HG02763 (cell line): ENCODE measurements at regions not wholly inside any gene's neighbourhood (a gene's known extent, or its start where the extent isn't known, plus 50 kb on each side); places are given as distances from the start of the nearest gene placed in this dataset.

Experiments
- ATAC-seq: cut with Tn5 transposase; IDR thresholded peaks from one replicate; pipeline ENCODE4 v1.9.1; 2021; ENCODE audit warnings: mild to moderate bottlenecking, moderate library complexity; ENCODE audit not compliant: unreplicated experiment

- no peak for ATAC-seq
These were observed 183.4 kb downstream of the RFC3 start for GRCh38 chr13:34001389-34001788.

- ATAC-seq: no peak
These were observed 184.2 kb downstream of the RFC3 start for GRCh38 chr13:34002141-34002540.

- ATAC-seq: no peak
These were observed 185.0 kb downstream of the RFC3 start for GRCh38 chr13:34002924-34003323.

DNA sequence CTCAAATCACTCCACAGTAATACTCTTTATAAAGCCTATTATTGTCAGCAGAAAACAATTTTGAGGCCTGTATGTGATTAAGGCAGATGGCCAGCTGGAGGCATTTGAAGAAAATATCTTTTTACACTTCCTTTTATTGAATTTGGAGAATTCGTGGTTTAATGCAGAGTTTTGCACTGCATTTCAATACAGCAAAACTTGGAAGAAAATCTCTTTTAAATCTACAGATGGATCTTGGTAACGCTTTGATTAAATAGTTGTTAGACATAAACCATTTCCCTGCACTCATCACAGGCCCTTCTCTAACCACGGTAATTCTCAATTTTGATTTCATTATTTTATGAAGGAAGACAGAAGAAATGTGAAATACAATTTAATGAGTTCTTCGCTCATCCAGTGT lies 185.7 kb downstream of the RFC3 start:
- ATAC-seq: no peak

- ATAC-seq: no peak
These were observed 186.7 kb downstream of the RFC3 start for GRCh38 chr13:34004676-34005075.

GRCh38 chr13:34006011-34006410 lies 188.1 kb downstream of the RFC3 start:
- no peak for ATAC-seq

DNA sequence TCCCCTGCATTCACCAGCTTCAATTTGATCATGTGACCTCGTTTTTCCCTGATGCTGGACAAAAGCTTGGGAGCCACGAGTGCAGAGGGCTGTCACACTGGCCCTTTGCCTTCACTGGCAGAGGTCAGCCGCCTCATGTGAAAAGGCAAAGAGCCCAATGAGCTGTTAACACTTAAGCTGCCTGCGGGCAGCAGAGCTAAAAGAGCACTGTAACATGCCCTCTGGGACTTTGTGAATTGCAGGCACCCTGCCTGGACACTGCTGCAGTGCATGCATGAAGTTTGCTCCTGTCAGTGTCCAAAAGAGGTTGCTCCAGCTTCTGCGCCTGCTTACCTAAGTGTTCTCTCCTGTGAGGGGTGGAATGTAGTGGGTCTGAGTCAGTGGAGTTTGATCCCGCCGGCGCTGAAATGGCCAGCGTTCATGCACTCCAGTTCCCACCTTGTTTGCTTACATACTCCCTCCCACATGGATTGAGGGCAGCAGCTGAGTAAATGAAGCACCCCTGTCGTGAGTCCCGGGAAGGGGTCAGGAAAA lies 193.7 kb downstream of the RFC3 start:
- no peak for ATAC-seq

- no peak for ATAC-seq
These were observed 194.4 kb downstream of the RFC3 start for GRCh38 chr13:34012382-34012781.

DNA sequence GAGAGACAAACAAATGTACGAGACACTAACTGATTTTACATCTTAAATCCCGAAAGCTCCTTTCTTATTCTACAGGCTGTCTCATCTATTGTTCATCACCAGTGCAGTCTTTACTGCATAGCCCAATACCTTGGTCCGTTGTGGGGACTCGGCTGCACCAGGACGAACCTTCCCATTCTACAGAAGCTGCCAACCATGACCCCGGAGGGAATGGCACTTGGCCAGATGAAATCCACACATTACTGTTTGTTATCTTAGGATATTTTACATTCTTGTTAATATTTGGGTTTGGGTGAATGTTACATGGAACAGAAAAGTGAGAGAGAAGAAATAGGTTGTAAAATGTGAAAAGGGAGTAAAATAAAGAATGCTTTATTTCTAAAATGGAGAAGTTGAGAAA lies 195.1 kb downstream of the RFC3 start:
- no peak for ATAC-seq

GRCh38 chr13:34017231-34017630 lies 199.3 kb downstream of the RFC3 start:
- no peak for ATAC-seq

- no peak for ATAC-seq
These were observed 201.9 kb downstream of the RFC3 start for GRCh38 chr13:34019870-34020269.

DNA sequence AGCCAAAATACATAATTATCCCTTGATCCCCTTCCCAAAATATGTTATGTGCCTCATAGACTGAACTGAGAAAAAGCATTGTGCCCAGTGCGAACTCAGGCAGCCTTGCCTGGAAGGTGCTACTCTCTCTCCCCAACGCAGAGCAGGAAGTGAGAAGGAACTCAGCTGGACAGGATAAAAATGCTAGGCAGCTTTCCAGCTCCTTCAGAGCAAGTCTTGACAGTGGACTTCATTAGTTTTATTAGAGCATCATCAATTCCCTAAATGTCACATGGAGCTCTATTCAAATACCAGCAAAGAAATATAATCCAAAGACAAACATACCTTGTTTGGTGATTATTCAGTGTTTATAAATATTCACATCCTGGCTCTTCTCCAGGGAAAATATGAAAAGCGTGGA lies 202.4 kb downstream of the RFC3 start:
- no peak for ATAC-seq

- no peak for ATAC-seq
These were observed 203.7 kb downstream of the RFC3 start for GRCh38 chr13:34021619-34022018.

DNA sequence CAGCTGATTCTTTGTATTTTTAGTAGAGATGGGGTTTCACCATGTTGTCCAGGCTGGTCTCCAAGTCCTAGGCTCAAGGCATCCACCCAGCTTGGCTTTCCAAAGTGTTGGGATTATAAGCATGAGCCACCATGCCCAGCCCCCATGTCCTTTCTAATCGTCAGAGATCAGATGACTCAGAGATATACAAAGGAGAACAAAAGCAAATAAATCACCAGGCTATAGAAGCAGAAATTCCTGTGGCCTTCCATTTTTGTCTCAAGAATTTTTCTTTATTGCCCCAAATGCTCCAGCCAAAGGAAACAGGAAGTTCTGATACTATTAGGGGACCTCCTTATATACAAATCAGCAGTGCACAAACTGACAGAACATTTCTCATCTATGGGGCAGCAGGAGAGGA lies 207.8 kb downstream of the RFC3 start:
- ATAC-seq: no peak

DNA sequence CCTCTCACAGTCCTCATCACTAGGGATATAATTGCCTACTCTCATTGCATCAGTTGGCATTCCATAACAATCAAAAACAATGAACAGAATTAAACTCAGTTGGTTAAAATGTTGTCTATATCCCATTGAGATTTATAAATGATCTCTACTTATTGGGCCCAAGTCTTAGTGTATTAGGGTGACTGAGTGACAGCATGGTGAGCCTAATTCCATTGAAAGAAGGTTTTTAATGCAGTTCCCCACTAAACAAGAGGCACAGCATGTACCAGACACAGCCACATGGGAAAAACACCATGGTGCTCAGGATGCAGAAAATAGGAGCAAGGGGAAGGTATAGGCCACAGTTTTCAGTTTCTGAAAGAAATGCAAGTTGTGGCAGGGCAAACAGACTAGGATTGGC lies 208.4 kb downstream of the RFC3 start:
- no peak for ATAC-seq

DNA sequence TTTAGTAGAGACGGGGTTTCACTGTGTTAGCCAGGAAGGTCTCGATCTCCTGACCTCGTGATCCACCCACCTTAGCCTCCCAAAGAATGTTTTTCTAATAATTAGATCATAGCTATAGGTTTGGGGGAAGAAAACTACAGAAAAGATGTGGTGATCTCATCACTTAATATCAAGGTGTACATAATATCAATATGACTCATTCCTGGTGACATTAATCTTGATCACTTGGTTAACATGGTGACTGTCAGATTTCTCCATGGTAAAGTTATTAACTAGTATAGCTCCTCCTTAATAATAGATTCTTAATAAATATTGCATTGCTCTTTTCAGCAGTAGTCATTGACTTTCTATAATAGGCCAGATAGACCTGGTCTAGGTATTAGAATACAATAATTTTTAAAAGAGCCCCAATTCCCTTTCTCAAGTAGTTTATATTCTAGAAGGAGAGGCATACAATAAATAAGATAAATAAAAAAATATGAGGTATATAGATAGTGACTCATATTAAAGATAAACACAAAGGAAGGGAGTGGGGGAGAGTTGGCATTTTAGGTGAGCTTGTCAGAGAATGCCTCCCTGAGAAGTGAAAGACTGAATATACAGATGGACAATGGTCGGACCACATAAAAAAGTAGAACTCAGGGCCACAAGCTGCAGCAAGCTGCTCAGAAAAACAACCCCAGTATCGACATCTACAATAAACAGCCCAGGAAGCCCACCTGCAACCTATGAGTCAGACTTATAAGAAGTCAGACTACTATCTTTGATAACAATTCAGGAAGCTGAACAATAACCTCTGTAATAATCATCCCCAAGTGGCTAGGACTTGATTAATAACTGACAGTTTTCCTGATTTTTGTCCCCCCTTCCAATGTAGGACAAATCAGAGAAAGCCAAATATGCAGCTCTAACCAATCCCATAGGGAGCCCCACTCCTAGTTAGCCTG lies 210.8 kb downstream of the RFC3 start:
- ATAC-seq: no peak

DNA sequence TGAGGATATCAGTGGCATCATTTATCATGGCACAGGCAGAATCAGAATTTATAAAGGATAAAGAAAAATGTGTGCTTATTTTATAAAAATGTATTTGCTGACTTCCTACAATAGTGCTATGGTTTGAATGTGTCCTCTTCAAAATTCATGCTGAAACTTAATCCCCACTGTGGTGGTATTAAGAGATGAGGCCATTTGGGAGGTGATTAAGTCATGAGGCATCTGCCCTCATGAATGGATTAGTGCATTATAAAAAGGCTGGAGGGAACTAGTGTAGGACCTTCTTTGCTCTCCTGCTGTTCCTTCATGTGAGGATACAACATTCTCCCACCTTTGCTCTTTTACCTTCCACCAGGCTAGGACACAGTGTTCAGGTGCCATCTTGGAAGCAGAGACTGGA lies 212.8 kb downstream of the RFC3 start:
- no peak for ATAC-seq

- ATAC-seq: no peak
These were observed 213.7 kb downstream of the RFC3 start for GRCh38 chr13:34031610-34032009.

- no peak for ATAC-seq
These were observed 216.5 kb downstream of the RFC3 start for GRCh38 chr13:34034411-34034810.

GRCh38 chr13:34035178-34035577 lies 217.2 kb downstream of the RFC3 start:
- no peak for ATAC-seq

DNA sequence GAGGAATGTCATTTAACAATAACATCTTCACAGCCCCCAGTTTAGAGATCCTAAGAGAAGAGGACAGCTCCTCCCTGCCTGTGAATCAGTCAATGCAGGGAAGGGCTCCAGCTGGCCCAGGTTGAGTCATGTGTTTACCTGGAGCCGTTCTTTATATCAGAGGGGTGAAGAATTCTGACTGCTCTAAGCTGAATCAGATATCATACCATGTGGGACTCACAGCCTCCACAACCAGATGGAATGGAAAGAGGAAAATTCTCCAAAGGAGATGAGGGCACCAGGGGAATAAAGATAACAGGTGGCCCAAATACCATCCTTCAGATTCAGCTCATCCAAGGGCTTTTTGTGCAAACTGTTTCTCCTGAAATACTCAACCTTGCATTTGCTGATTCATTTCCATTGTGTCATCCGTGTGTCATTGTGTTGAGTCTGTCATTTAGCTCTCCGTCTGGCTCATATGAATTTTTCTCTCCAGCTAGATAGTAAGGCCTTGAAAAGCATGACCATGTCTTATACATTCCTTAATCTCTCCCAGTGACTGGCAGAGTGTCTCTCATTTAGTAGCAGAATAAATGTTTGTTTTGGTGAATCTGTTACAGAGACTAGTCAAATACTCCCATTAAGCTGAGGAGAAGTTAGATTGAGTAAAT lies 217.9 kb downstream of the RFC3 start:
- ATAC-seq: no peak
